ENCODE measurements at regions not wholly inside any gene's neighbourhood (a gene's known extent, or its start where the extent isn't known, plus 50 kb on each side); places are given as distances from the start of the nearest gene placed in this dataset.

DNA sequence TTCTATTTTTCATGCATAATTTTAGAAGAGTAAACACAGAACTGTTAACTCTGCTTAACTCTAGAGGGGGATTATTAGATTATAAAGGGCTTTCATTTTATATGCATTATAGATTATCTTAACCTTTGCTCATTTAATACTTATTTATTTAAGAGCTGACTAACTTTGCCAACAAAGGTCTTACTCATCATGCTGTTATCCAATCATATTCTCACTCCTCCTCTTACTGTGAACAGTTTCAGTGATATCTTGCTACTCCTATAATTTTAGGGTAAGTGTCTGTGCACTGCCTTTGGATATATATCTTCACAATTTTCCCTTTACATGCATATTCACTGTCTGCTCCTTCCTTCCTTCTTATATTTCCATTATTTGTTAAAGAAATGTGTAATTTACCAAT, 1814.9 kb downstream of the STIM2 start:
- no peak for DNase-seq (ENCODE audit: low read depth)

DNA sequence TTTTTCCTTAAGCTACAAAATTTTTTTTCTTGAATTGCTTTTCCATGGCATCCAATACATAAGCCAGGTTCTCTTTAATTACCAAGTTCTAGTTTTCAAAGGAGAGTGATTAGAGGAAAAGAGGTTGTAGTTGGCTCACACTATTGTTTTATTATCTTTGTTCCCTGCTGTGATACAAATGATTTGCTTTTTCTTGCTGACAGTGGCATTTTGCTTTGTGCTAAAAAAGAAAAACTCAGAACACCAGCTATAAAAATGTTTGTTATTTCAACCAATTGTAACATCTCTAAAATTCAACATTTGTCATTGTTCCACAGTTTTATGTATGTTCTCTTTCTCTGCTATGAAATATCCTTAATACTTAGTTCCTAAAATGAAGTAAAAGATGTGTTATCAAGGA, 1817.2 kb downstream of the STIM2 start:
- DNase-seq (ENCODE audit: low read depth): no peak

DNA sequence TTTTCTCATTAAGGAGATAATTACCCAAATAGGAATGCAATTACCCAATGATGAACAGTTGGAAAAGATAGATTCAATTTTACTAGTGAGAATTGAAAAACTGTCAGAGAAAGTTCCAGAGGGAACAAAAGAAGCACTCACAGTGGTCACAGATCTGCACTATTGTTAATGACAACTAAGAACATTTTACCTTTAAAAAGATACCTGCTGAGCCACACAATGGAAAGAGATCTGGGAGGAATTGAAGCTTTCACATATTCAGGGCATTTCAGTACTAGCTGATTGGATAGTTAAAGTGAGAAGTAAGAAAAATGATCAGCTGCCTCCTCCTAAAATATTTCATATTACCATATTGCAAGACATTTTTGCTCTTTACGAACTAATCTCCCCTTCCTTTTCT, 1822.2 kb downstream of the STIM2 start:
- no peak for DNase-seq (ENCODE audit: low read depth)

DNA sequence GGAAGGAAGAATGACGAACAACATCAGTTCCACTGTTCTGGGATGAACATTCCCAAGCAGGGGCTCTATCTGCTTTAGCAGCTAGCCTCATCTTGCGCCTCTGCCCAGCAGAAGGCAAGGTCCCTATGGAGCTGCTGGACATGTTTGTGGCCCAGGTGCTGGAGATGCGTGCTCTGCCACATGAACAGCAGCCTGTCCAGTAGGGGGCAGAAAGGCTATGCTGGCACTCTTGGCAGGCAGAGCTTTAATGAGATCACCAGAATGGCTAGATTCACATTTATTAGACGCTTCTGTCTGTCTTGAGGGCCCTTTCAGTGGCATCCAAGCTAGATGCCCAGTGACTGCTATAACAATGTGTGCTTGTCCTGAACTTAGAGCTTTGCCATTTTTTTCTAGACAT, 1826.0 kb downstream of the STIM2 start:
- no peak for DNase-seq (ENCODE audit: low read depth)

DNA sequence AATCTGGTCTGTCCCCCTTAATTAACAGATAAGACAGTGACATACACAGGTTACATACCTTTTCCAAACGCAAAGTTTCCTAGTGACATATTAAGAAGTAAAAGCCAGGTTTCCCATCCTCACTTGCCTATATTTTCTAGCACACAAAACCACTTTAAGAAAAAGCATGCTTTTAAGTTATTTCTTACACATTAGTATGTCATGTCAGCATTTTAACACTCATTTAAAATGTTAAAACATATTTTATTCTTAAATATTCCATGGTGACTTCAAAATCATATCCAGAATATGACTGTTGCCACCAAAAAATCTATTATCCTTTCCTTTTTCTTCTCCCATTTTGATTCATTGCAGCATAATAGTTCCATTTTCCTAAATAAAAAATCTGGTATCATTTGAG, 1830.2 kb downstream of the STIM2 start:
- no peak for DNase-seq (ENCODE audit: low read depth)

DNA sequence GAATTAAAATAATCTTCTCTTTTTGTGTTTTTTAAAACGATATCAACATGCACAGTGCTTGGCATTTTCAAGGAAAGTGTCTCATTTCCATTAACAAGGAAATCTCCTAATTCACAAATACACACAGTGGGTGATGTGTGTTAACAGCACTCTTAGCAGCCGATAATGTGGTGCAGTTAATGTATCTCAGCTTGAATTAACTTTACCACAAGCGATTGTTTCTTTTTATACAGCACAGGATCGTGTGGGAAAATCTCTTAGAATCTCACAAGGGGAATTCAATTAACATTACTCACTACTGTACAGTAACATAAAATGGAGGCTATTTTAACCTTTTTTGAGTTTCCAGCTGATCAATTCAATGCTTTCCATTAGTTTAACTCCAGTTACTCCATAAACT, 1841.9 kb downstream of the STIM2 start:
- no peak for DNase-seq (ENCODE audit: low read depth)

DNA sequence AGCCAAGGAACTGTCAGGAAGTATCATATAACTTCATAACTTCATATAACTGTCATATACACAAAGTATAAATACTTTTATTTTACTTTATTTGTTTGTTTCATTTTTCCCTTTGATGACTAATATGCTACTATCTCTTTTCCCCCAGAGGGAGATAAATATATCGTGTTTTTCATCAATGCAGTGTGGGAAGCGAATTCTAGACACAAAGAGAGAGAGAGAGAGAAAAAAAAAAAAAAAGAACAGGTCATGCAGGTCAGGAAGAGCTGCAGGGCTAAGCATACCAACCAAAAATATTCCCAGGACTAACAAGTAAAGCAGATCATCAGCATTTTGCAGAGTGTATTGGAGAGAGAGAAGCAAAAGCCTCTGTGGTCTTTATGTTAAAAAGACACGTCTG, 1849.2 kb downstream of the STIM2 start:
- no peak for DNase-seq (ENCODE audit: low read depth)

DNA sequence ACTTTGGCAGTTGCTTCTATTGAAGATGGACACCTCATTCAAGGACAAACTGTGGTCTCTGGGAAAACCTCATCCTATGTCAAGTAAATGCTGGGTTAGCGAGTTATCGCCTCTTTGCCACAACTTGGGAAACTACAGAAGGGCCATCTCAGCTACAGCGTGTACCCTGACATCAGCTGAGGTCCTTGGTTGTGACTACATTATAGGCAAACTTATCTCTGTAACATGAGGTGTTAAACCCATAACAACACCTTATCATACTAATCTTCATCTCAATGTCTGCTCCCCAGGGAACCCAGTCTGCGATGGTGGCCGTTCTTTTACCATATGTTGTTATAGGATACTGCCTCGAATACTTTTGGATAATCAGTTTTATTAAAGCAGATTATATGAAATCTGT, 1862.7 kb downstream of the STIM2 start:
- DNase-seq (ENCODE audit: low read depth): no peak

DNA sequence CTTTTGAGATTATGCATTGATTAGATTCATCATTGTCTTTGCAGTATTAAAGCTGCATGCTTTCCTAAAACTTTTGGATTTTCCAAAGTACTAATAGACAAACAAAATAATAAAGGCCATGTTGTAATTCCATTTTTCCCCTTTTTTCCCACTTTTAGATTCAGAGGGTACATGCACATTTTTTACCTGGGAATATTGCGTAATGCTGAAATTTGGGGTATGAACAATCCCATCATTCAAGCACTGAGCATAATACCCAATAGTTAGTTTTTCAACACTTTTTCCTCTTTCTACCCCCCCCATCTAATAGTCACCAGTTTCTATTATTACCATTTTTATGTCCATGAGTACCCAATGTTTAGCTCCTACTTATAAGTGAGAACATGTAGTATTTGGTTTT, 1863.6 kb downstream of the STIM2 start:
- DNase-seq (ENCODE audit: low read depth): no peak

DNA sequence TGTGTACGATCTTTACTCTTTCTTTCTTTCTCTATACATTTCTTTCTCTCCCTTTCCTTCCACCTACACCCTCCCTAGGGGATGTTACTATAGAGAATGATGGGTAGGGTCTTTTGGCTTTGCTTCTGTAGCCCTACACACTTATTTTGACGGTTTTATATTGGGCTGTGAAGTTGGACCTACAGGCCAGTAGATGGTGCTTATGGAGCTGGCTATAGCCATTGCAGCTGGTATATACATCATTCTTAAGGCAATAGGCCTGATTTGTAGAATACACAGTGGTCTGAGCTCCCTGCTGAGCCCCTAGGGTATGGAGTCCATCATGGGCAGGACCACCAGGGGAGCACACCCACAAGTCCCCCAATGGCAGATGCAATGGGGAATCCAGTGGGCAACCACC, 1869.7 kb downstream of the STIM2 start:
- DNase-seq (ENCODE audit: low read depth): no peak

DNA sequence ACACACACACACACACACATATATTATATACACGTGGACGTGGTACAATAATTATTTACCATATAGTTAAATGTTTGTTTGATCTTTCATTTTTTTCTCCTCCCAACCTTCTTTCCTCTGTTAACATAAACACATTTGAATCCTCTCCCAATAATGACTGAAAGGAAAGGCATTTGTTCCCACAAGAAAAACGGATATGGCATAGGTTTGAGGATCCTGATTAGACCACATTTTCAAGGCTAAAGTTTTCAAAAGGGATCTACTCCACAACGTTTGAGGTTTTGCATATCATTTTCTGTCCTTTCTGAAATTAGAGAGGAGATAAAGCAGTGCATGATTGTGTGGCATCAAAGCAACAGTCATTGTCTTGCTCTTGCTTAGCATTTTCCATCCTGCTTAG, 1883.4 kb downstream of the STIM2 start:
- no peak for DNase-seq (ENCODE audit: low read depth)

DNA sequence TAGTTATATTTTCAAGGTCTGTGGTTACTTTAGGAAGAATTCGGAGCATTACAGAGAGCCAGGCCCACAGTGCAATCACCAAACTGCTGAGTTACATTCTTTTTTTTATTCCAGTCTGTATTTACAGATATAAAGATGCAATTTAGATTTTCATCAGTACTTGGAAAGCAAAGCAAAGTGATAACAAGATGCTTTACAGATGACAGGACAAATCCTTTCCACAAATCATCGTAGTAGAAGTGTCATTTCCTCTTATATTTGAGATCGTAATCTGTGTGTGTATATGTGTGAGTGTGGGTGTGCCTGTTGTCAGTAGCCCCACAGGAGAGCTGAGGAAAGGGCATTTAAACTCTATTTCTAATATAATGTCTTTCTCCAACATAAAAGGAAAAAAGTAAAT, 1893.7 kb downstream of the STIM2 start:
- DNase-seq (ENCODE audit: low read depth): no peak

DNA sequence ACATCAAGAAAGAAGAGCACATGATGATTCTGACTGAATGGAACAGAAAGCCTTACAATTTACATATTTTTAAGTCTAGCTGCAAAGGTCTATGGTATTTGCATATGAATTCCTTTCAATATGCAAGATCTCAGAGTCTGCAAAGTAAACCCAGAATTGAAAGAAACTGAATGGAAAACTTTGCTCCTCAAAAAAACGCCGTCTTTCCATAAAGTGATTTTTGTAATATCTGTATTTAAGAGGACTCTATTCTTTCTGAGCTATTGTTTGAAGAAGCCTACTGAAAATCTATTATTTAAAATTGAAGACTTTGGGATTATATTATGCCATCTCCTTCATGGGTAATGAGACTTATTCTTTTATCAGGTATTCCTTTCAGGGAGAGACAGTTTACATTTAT, 1894.4 kb downstream of the STIM2 start:
- no peak for DNase-seq (ENCODE audit: low read depth)

DNA sequence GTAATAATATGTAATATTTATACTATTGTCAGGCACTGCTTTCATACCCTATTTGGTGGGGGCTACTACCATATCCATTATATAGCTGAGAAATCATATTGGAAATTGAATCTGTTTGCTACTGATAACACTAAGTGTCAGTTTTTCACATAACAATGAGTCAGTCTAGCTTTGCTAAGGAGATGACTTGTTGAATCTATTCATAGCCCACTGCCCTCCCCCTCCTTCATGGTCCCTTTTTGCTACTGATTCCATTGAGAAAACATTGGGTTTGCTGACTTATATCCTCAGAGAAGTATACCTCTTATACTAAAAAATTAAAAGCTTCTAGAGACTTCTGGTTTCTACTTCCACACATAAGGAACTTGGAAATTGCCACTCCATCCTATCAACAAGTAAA, 1898.4 kb downstream of the STIM2 start:
- no peak for DNase-seq (ENCODE audit: low read depth)

DNA sequence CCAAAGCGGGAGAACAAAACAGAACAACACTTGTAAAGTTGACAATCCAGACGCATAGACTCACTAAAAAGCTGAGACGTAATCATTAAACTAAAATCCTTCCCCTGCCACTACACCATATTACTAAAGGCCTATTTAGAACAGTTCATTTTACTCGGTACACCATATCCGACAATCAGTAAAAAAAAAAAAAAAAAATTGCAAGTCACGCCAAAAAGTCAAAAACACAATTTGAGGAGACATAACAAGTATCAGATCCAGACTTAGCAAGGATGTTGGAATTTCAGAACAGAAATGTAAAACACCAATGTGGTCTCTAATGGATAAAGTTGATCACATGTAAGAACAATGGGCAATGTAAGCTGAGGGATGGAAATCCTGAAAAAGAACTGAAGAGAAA, 1899.4 kb downstream of the STIM2 start:
- no peak for DNase-seq (ENCODE audit: low read depth)

DNA sequence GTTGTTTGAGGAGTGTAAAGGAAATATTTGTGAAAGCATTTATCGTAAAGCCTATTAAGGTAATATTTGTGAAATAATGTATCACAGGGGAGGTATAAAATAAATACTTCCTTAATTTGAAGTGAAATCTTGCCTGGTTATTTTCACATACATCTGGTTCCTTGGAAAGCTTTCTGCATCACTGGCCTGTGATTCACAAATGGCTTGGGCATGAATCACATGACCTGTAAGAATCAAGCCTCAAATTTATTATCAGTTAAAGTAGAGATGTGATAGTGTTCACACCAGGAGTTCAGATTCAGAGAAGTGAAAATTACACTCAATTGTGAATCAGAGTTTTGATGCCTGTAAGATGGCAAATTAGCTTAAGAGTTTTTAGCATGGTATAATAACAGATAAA, 1911.4 kb downstream of the STIM2 start:
- DNase-seq (ENCODE audit: low read depth): peak; percentile 21

DNA sequence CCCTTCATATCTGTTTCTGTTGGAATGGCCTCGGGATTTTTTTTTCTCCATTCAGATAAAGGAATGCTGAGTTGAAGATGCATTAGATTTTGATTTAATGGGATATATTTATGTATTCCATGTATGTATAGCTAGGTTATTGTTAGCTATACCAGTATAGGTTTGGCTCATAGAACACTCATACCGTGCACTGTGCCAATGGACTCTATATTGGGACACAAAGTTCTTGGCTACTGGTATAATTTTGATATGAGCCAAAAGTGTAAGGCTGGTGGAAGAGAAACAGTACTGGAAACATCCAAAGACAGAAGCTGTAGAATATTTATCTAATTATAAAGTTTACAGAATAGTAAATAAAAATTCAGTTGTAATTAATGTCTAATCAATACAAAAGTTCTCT, 1912.1 kb downstream of the STIM2 start:
- no peak for DNase-seq (ENCODE audit: low read depth)

DNA sequence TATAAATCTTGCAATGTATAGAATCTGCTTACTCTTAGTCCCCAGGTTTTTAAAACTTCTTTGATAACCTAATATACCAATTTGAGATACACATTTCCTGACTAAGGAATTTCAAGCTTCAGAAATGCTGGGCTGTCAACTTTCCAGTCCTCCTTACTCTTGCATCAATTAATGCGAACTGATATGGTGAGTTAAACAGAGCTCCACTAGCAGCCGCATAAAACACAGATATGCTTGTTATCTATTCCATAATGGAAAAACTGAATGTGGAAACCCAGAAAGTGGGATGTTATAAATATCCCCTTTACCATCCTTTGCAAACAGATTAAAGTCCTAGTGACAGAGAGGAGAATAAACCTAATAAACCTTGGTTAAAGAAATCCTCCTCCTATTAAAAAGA, 1913.7 kb downstream of the STIM2 start:
- no peak for DNase-seq (ENCODE audit: low read depth)

DNA sequence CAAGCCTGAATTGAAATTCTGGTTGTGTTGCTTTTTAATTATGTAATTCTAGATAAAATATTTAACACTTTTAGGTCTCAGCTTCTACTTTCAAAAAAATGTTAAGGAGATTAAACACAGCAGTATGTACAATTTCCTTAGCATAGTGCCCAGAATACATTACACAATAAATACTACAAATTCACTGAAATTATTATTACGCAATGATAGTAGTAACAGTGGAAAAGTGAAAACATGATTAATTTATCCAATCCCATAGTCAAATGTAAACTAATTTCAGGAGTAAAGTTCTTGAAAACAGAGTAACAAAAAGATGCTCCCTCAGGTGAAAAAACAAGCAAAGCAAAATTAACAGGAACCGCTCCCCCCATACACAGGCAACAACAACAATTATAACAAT, 1915.4 kb downstream of the STIM2 start:
- DNase-seq (ENCODE audit: low read depth): no peak

DNA sequence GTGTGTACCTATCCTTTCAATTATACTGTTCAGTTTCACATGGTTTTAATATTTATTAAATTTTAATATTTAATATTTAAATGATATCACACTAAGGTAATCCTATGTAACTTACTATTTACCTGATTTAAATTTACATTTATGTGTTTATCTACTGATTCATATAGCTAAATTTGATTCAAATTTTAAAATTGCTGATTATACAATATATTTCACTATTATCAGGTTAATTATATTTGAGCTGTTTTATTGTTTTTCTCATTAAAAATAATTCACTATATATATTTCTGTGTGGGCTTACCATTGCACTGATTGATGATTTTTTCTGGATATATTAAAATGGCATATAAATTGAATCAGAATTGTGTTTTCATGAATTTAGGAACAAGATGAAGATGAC, 1923.5 kb downstream of the STIM2 start:
- DNase-seq (ENCODE audit: low read depth): no peak

DNA sequence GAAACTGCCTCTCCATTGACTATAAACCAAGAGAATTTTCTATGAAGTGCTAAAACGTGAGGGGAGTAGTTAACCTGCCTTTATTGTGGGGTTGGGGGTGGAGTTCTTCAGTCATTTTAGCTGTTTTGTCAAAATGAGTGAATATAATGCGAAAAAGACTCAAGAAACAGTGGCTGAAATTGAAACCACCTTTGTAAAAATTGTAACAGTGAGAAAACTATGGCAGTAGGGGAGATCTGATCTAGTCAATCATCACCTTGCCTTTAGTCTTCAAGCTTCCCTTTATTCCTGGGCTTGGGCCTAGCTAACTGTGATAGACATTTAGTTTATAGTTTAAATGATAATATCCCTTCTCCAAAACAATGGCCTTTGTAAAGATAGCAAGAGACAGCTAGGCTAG, 1927.3 kb downstream of the STIM2 start:
- DNase-seq (ENCODE audit: low read depth): no peak

DNA sequence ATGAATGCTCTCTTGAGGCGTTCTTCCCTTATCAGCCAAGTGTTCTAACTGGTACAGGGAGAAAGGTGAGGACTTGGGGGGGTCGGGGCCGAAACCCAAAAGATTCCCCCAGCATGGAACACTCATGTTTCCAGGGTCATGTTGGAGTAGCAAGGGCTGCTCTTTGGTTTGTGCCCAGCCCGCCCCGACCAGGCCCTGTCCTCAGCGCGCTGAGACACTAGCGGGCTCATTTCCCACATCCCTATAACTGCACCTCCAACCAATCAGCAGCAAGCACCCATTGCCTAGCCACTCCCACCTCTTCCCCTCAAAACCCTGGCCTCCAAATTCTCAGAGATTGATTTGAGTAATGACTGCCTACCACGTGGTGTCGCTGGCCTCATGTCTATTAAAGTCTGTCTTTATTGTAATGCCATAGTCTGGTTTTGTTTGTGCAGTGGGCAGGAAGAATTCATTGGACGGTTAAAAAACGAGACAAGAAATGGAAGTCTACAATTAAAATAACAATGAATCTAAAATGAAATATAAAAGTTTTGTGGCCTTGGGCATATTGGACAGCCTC, 1928.4 kb downstream of the STIM2 start:
- DNase-seq (ENCODE audit: low read depth): no peak

DNA sequence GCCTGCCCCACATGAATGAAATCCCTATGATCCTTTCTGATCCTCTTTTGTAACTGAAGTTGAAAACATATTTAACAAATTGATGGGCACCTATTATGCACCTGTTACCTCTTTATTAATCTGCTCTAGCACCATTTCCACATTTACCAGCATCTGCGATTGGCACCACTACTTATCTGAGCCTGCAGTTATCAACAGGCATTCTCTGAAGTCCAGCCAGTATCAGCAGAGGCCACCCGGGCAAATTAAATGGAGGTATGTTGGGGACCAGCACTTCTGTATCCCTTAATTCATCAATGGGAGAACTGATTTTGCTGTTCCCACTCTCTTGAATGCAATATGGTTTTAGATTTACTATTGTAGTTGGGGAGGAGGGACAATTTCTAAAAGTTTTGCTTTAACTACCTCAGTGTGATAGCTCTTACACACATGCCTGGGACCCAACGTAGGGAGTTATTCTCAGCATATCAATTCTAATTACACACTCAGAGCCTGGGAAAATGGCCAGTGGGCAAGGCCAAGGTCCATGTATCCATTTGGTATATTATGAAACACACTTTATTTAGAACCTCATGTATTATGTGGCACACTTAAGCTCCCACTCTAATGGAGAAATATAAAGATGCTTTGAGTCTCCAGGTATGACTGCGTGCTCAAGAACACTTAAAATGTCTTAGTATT, 1927.1 kb upstream of the PCDH7 start:
- DNase-seq (ENCODE audit: low read depth): no peak

DNA sequence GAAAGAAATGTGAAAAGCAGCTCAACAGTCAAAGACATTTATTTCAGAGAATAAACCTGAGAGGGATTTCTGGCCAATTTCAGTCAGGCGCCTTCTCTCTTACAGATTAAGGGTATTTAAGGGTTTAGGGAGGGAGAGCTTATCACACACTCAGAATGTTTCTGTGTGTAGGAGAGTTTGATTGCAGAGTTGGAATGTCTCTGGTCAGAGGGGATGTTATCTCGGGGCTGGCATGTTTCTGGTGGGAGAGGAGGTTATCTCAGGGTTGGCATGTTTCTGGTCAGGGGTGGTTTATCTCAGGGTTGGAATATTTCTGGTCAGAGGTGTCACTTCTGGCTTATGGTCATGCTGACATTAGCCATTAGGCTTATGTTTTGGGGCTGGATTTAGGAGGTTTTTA, 1920.5 kb upstream of the PCDH7 start:
- no peak for DNase-seq (ENCODE audit: low read depth)

DNA sequence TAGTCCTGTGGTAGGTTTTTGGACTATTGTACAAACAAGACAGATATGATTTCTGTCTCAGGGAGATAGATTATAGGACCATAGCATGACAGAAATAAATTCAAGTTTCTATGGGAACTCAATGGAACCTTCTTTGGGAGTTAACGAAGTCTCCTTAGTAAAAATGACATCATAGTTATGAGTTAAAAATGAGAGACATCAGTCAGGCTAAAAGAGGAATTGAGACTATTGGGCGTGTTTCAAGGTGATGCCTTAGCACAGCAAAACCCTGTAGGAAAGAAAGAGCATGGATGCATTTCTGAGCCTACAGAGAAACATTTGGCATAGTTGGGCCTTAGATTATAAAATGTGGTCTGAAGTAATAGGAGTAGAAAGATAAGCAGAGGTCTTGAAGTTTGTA, 1909.1 kb upstream of the PCDH7 start:
- DNase-seq (ENCODE audit: low read depth): no peak

Data from GM04504 (cell line).